ENCODE measurements at regions not wholly inside any gene's neighbourhood (a gene's known extent, or its start where the extent isn't known, plus 50 kb on each side); places are given as distances from the start of the nearest gene placed in this dataset.

- H3K27ac ChIP-seq (ENCODE audit: low read depth) = no peak overlapping the region
- DNase-seq (ENCODE audit: low spot score) (no peak), ATAC-seq (no peak)
- no peaks in the 10 kb centered on the region for H3K36me3 ChIP-seq (ENCODE audit: insufficient read depth)
- no peaks in the 10 kb centered on the region for H3F3A ChIP-seq (replicated peaks; ENCODE audit: low read depth)
- Mint-ChIP-seq H3K9me3 (no peaks in the 10 kb centered on the region), H3K27me3 (ENCODE audit: insufficient read depth, low read depth, poor library complexity) (no peaks in the 10 kb centered on the region), H3K36me3 (ENCODE audit: low read depth) (no peaks in the 10 kb centered on the region), H3K27ac (peak overlapping the region; percentile 6; the same call in 1 of the 2 replicates), H3K4me1 (peaks cover 10% of the 10 kb centered on the region; the same call in 2 of the 3 replicates), H3K4me3 (no peak overlapping the region)
- no peaks in the 10 kb centered on the region for H4K20me1 ChIP-seq (replicated peaks; ENCODE audit: insufficient read depth)
- no peak for TF ChIP-seq REST (IDR thresholded peaks at IDR 0.05; ENCODE audit: unreplicated experiment)
- TF ChIP-seq POLR2AphosphoS5 (IDR thresholded peaks at IDR 0.05; ENCODE audit: low read depth) = no peak
- H3K4me3 ChIP-seq = no peak overlapping the region
- H3K4me2 ChIP-seq = no peak overlapping the region
- H3K27me3 ChIP-seq (ENCODE audit: insufficient read depth) = no peaks in the 10 kb centered on the region
- H3K9me2 ChIP-seq (ENCODE audit: insufficient read depth) = no peaks in the 10 kb centered on the region
- H3K4me1 ChIP-seq (ENCODE audit: insufficient read depth) = no peaks in the 10 kb centered on the region
- H3K79me2 ChIP-seq (replicated peaks; ENCODE audit: insufficient read depth) = no peaks in the 10 kb centered on the region
- H2AFZ ChIP-seq = no peak overlapping the region
Observed at GRCh38 chr10:60459701-60460457, 70.2 kb upstream of the ANK3 start.

- Histone ChIP-seq H3K9me2 (ENCODE audit: insufficient read depth) (no peaks in the 10 kb centered on the region), H4K20me1 (replicated peaks; ENCODE audit: insufficient read depth) (no peaks in the 10 kb centered on the region), H2AFZ (no peak overlapping the region), H3K4me3 (no peak overlapping the region), H3F3A (replicated peaks; ENCODE audit: low read depth) (no peaks in the 10 kb centered on the region), H3K79me2 (replicated peaks; ENCODE audit: insufficient read depth) (no peaks in the 10 kb centered on the region), H3K4me2 (no peak overlapping the region), H3K27ac (ENCODE audit: low read depth) (no peak overlapping the region), H3K36me3 (ENCODE audit: insufficient read depth) (no peaks in the 10 kb centered on the region), H3K27me3 (ENCODE audit: insufficient read depth) (no peaks in the 10 kb centered on the region), H3K4me1 (ENCODE audit: insufficient read depth) (no peaks in the 10 kb centered on the region)
- H3K27ac Mint-ChIP-seq = no peak overlapping the region
- peak; percentile 77 for DNase-seq (ENCODE audit: low spot score)
- TF ChIP-seq CTCF (conservative IDR thresholded peaks at IDR 0.05; ENCODE audit: low read depth in 2 of 2) = peak; percentile 60 to 71
- no peak for TF ChIP-seq ZNF114 (CRISPR knock-in tag; IDR thresholded peaks at IDR 0.05)
- H3K36me3 Mint-ChIP-seq (ENCODE audit: low read depth) = no peaks in the 10 kb centered on the region
- peaks cover 18% of the 10 kb centered on the region for H3K4me1 Mint-ChIP-seq
- H3K4me3 Mint-ChIP-seq = no peak overlapping the region
- no peaks in the 10 kb centered on the region for H3K27me3 Mint-ChIP-seq (ENCODE audit: insufficient read depth, low read depth, poor library complexity)
- H3K9me3 Mint-ChIP-seq = no peaks in the 10 kb centered on the region
- peak; percentile 78 for ATAC-seq
Observed at GRCh38 chr10:60456053-60456452, 66.4 kb upstream of the ANK3 start.

Data from GM23338 (cell line).